ENCODE measurements at regions not wholly inside any gene's neighbourhood (a gene's known extent, or its start where the extent isn't known, plus 50 kb on each side); places are given as distances from the start of the nearest gene placed in this dataset.
"Not testable (repeated sequence)": the region's sequence is repeated elsewhere in the genome, so short reads cannot be mapped to it uniquely, and the experiment has no call there.

GRCh38 chr3:8317661-8318649 lies 183.7 kb upstream of the LMCD1 start:
- no peak for DNase-seq

GRCh38 chr3:8319935-8320634 lies 181.5 kb upstream of the LMCD1 start:
- no peak for DNase-seq

DNA sequence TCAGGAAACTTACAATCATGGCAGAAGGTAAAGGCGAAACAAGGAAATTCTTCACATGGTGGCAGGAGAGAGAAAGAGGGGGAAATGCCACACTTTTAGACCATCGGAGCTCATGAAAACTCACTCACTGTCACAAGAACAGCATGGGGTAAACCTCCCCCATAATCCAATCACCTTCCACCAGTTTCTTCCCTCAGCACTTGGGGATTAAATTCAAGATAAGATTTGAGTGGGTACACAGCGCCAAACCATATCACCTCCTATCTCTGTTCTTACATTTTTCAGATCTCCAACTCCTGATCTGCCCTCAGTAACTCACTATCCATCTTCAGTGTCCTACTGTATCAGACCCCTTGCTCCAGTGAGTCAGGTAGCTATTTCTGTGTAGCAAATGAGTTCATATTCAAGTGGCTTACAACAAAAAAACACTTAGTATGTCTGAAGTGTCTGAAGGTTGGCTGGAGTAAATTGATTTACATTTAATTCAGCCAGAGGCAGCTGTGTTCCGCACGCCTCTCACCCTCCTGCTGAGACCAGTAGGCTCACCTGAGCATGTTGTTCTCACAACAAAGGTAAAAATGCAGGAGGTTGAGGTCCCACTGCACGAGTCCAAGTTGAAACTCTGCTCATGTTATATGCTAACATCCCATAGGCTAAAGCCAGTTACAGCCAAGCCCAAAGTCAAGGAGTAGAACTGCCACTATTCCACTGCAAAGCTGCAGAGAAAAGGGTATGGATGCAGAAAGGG lies 180.7 kb upstream of the LMCD1 start:
- no peak for DNase-seq

- peak; percentile 31 to 35 for DNase-seq
Measured at GRCh38 chr3:8324747-8325146, 176.9 kb upstream of the LMCD1 start.

GRCh38 chr3:8325306-8325705 lies 176.3 kb upstream of the LMCD1 start:
- no peak for DNase-seq

GRCh38 chr3:8325833-8326232 lies 175.8 kb upstream of the LMCD1 start:
- not testable (repeated sequence) for DNase-seq

DNA sequence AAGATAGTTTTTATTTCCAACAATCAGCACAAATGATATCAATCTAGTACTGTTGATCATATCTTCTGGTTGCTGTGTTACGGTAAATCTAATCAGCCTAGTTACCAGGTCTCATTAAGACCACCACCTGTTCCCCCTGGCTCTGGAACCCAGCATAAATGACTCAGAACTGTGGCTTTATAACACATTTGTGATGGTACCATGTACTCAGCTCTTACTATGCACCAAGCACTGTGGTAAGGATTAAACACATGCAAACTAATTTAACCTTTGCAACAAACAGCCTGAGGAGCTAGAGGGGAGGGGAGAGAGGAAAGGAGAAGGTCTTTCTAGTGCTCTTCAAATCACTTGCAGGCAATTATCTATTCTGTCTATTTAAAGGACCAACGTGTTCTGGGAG lies 173.9 kb upstream of the LMCD1 start:
- DNase-seq = no peak

GRCh38 chr3:8328967-8329366 lies 172.7 kb upstream of the LMCD1 start:
- DNase-seq = no peak

DNA sequence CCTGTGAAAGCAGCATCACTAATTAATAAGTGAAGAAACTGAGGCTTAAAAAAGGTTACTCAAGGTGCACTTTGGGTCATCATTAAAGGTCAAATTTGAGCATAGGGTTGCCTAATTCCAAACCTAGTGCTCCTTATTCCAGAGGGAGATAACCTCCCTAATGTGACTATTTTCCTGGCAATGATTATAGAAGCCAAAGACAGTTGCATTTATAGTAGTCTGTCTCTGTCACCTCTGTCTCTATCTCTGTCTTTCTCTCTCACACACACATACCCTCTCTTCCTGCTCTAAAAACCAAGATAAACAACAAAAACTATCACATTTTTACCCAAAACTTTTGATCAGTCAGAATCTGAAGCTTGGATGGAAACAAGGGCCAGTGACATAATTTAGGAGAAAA lies 172.0 kb upstream of the LMCD1 start:
- DNase-seq = no peak

DNA sequence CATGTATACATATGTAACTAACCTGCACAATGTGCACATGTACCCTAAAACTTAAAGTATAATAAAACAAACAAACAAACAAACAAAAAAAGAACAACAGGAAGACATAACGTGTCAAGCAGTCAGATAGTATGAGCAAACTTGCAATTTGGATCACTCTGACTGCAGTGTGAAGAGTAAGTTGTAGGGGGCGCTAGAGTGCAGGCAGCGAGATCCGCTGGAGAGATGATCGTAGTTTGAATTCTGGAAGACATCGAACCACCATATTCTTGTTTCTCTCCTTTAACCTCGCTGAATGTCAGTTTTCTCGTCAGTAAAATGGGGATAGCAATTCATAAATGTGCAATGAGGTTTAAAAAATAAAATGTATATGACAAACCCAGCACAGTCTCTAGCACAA lies 165.2 kb upstream of the LMCD1 start:
- DNase-seq = no peak

DNA sequence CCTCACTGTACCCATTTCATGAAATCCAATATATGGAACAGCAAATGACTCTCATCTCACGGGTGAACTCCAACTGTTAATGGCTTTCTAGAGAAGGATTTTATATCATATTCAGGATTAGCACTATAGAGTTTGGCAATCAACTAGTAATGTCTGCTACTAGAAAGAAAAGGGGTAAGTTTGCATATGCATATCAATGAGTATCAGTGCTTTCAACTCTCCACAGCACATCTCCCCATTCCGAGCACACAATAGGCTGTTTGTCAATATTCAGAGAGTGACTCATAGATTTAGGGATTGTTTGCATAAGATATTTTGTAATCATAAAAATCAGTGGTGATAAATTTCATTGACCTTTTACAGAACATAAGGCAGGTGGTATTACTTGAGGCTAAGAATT lies 163.2 kb upstream of the LMCD1 start:
- no peak for DNase-seq

- no peak for DNase-seq
Measured at GRCh38 chr3:8341821-8342247, 159.8 kb upstream of the LMCD1 start.

- DNase-seq = no peak
Measured at GRCh38 chr3:8343058-8343457, 158.6 kb upstream of the LMCD1 start.

- DNase-seq = no peak
Measured at GRCh38 chr3:8345398-8345797, 156.2 kb upstream of the LMCD1 start.

GRCh38 chr3:8348076-8348475 lies 153.5 kb upstream of the LMCD1 start:
- no peak for DNase-seq

DNA sequence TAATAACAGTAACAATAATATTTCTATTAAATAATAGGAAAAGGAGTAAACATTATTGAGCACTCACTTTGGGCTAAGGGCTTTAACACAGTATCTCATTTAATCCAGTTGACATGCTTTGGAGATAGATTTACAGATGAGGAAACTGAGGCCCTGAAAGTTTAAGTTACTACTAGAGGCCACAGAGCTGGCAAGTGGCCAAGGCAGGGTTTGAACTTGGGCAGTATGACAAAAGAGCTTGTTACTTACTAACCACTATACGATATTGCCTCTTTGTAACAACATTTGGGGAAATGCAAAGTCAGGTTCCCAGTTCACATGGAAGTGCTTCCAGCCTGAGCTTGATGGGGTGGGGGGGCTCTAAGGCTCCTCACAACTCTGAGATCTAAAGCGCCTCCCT lies 149.1 kb upstream of the LMCD1 start:
- DNase-seq = no peak

DNA sequence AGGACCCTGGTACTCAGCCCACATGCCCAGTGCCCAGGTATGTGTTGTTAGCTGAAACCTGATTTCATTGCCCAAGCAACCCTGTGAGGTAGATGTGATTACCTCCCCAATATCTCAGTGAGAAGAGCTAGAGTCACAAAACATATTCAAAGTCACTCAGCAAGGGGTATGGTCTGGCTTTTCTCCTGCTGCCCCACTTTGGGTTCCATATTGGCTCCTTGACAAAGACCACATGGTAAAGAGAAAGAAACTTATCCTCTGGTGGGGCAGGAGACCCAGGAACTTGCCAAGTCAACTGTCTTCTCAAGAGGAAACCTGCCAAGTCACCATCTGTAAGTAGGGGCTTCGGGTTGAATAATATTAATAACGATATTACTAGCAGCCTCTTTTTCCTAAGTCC lies 148.3 kb upstream of the LMCD1 start:
- DNase-seq = no peak

DNA sequence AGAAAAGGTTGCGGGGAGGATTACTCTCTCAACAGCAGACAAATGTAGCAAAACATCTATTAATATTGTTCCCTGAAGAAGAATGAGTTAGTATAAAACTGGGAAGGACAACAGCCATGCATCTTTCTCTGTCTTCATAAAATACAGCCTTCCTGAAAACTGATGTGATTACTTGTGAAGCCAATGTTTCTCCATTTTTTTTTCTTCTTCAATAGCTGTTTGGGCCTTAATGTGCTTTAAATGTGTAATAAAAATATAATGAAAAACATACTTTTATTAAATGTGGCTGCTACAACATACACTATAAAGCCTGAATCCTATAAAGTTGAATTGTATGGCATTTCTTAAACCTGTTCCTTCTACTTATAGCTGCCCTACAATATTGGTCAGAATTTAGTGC lies 146.3 kb upstream of the LMCD1 start:
- DNase-seq = no peak

- DNase-seq = not testable (repeated sequence)
Measured at GRCh38 chr3:8356066-8356465, 145.6 kb upstream of the LMCD1 start.

DNA sequence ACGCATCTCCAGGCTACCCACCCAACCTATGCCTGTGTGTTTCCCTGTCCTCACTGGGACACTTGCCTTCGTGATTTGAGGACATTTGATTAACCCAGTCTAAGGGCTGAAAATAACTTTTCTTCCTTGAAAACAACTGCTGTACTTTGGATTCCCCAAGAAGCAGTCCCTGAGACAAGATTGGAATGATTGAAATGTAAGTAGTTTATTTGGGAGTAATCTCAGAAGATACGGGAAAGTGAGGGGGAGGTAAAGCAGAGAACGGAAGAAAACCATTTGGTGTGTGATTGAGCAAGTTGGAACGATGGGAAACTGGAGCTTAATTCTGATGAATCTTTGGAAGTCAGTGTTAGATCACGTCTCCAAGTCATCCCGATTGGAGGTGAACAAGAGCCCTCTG lies 143.8 kb upstream of the LMCD1 start:
- DNase-seq = no peak

GRCh38 chr3:8359133-8359532 lies 142.5 kb upstream of the LMCD1 start:
- DNase-seq = no peak

GRCh38 chr3:8363200-8363599 lies 138.4 kb upstream of the LMCD1 start:
- DNase-seq = no peak

DNA sequence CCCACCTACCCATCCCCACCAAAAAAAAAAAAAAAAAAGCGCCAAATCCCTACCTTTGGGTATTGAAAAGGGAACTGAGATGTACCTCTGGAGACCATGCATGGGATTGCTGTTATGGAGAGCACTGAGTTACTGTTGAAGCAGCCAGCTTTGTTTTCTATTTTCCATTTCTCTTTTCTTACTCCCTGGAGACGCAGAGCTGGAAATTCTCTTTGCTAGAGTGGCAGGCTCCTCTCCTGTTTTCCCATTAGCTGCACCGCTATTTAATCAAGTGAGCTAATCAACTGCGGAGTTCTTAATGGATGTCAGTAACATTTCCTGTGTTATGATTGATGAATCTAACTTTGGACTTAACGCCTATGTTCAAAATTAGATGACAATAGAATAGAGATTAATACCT lies 136.1 kb upstream of the LMCD1 start:
- no peak for DNase-seq
